ENCODE measurements at regions not wholly inside any gene's neighbourhood (a gene's known extent, or its start where the extent isn't known, plus 50 kb on each side); places are given as distances from the start of the nearest gene placed in this dataset.

DNA sequence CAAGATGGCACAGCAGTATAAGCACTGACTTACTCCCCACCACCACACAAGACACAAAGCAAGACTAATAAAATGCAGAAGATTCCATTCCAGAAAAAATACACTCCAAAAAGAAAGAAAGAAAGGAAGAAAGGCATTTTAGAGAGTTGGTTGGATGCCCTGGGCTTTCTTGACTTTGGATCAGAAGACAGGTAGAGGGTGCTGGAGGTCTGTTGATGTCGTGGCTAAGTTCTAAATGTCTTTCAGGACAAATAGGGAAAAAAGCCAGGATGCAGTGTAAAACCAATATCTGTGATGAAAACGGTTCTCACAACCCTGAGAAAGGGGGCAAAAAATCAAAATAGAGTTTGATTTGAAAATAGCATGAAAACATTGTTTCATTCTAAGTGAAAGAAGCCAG is 555.2 kb upstream of the PRKX start:
- H3F3A ChIP-seq (ENCODE audit: insufficient read depth, low read length), result no peaks in the 10 kb centered on the region
- no peaks in the 10 kb centered on the region for H3K36me3 ChIP-seq (ENCODE audit: insufficient read depth, low read length)
- no peak overlapping the region for H2AFZ ChIP-seq (ENCODE audit: low read length)
- TF ChIP-seq EZH2 (IDR thresholded peaks at IDR 0.05; ENCODE audit: borderline replicate concordance, low read length), result no peak
- TF ChIP-seq, protein P1, sequence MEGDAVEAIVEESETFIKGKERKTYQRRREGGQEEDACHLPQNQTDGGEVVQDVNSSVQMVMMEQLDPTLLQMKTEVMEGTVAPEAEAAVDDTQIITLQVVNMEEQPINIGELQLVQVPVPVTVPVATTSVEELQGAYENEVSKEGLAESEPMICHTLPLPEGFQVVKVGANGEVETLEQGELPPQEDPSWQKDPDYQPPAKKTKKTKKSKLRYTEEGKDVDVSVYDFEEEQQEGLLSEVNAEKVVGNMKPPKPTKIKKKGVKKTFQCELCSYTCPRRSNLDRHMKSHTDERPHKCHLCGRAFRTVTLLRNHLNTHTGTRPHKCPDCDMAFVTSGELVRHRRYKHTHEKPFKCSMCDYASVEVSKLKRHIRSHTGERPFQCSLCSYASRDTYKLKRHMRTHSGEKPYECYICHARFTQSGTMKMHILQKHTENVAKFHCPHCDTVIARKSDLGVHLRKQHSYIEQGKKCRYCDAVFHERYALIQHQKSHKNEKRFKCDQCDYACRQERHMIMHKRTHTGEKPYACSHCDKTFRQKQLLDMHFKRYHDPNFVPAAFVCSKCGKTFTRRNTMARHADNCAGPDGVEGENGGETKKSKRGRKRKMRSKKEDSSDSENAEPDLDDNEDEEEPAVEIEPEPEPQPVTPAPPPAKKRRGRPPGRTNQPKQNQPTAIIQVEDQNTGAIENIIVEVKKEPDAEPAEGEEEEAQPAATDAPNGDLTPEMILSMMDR (IDR thresholded peaks at IDR 0.05; ENCODE audit: low read length), result no peak
- no peak overlapping the region for H3K9ac ChIP-seq (ENCODE audit: low read length)
- no peaks in the 10 kb centered on the region for H3K27me3 ChIP-seq (ENCODE audit: insufficient read depth, low read length)
- H3K9me2 ChIP-seq (ENCODE audit: low read depth, low read length), result no peaks in the 10 kb centered on the region
- no peaks in the 10 kb centered on the region for H3K9me3 ChIP-seq (ENCODE audit: low read length)
- no peak overlapping the region for H3K4me3 ChIP-seq (ENCODE audit: low read depth, low read length, poor library complexity, severe bottlenecking)
- H3K79me2 ChIP-seq (ENCODE audit: insufficient read depth, low read length), result no peaks in the 10 kb centered on the region
- no peak overlapping the region for H3K27ac ChIP-seq (ENCODE audit: low read depth, low read length, poor library complexity, severe bottlenecking)
- no peaks in the 10 kb centered on the region for H3K4me1 ChIP-seq (ENCODE audit: insufficient read depth, low read length, severe bottlenecking)
- no peak overlapping the region for H3K4me2 ChIP-seq (ENCODE audit: low read length)
- H4K20me1 ChIP-seq (ENCODE audit: insufficient read depth, low read length), result no peaks in the 10 kb centered on the region

DNA sequence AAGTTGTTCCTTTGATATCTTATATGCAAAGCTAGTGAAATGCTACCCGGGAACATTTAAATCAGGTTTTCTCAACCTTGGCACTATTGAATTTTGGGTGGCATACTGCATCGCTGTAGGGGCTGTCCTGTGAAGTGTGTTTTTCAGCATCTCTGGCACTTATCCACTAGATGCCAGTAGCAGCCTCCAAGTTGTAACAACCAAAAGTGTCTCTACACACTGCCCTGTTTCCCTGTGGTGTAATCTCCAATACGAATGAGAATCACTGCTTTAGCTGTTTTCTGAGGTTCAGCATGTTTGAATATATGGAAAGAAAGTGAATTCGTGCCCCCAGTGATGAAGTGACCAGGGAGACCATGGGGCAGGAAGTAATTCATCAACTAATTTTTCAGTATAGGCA is 551.6 kb upstream of the PRKX start:
- Histone ChIP-seq H2AFZ (ENCODE audit: low read length) (no peak overlapping the region), H3K4me2 (ENCODE audit: low read length) (no peak overlapping the region), H3K27ac (ENCODE audit: low read depth, low read length, poor library complexity, severe bottlenecking) (no peak overlapping the region), H3K4me1 (ENCODE audit: insufficient read depth, low read length, severe bottlenecking) (no peaks in the 10 kb centered on the region), H3K9me2 (ENCODE audit: low read depth, low read length) (no peaks in the 10 kb centered on the region), H4K20me1 (ENCODE audit: insufficient read depth, low read length) (no peaks in the 10 kb centered on the region), H3K79me2 (ENCODE audit: insufficient read depth, low read length) (no peaks in the 10 kb centered on the region), H3K4me3 (ENCODE audit: low read depth, low read length, poor library complexity, severe bottlenecking) (no peak overlapping the region), H3K27me3 (ENCODE audit: insufficient read depth, low read length) (no peaks in the 10 kb centered on the region), H3K9me3 (ENCODE audit: low read length) (no peaks in the 10 kb centered on the region), H3F3A (ENCODE audit: insufficient read depth, low read length) (no peaks in the 10 kb centered on the region), H3K36me3 (ENCODE audit: insufficient read depth, low read length) (no peaks in the 10 kb centered on the region), H3K9ac (ENCODE audit: low read length) (no peak overlapping the region)
- TF ChIP-seq EZH2 (IDR thresholded peaks at IDR 0.05; ENCODE audit: borderline replicate concordance, low read length), result no peak
- TF ChIP-seq, protein P1 (IDR thresholded peaks at IDR 0.05; ENCODE audit: low read length), result no peak

DNA sequence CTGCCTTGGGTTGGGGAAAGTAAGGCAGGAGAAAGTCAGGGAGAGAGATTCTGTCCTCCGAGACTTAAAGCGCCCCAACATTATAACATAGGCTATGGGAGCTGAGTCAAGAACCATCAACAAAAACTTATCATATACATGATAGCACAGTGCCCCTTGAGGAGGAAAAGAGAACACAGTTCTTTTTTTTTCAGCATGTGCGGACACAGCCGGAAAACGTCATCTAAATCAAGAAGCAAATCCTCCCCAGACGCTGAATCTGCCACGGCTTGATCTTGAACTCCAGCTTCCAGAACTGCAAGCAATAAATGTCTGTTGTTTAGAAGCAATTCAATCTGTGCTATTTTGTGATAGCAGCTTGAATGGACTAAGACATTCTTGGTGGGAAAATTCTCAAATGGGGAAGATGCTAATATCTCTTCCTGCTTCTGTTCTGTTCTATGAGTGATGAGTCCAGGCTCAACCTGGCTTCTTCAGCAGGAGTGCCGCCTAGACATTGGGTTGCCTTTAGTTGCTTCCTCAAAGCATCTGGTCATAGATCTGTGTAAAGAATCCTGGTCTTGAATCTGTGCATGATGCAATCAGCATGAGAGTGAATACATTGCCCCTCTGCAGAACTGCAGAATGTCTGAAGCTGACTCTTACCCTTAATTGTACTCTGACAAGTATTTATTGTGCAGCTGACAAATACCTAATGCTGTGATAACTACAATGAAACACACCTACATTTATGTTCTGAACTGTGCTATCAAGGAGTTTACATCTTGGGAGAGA is 549.8 kb upstream of the PRKX start:
- Histone ChIP-seq H3K9me3 (ENCODE audit: low read length) (no peaks in the 10 kb centered on the region), H3K36me3 (ENCODE audit: insufficient read depth, low read length) (no peaks in the 10 kb centered on the region), H3K27me3 (ENCODE audit: insufficient read depth, low read length) (no peaks in the 10 kb centered on the region), H3K4me2 (ENCODE audit: low read length) (no peak overlapping the region), H2AFZ (ENCODE audit: low read length) (no peak overlapping the region), H3K79me2 (ENCODE audit: insufficient read depth, low read length) (no peaks in the 10 kb centered on the region), H3K4me3 (ENCODE audit: low read depth, low read length, poor library complexity, severe bottlenecking) (no peak overlapping the region), H3K9me2 (ENCODE audit: low read depth, low read length) (no peaks in the 10 kb centered on the region), H3K27ac (ENCODE audit: low read depth, low read length, poor library complexity, severe bottlenecking) (no peak overlapping the region), H3K4me1 (ENCODE audit: insufficient read depth, low read length, severe bottlenecking) (no peaks in the 10 kb centered on the region), H4K20me1 (ENCODE audit: insufficient read depth, low read length) (no peaks in the 10 kb centered on the region), H3K9ac (ENCODE audit: low read length) (no peak overlapping the region), H3F3A (ENCODE audit: insufficient read depth, low read length) (no peaks in the 10 kb centered on the region)
- TF ChIP-seq, protein P1 (IDR thresholded peaks at IDR 0.05; ENCODE audit: low read length), result no peak; the same call in 1 of the 2 replicates
- TF ChIP-seq EZH2 (IDR thresholded peaks at IDR 0.05; ENCODE audit: borderline replicate concordance, low read length), result no peak

Data from OCI-LY1 (cell line).